ENCODE measurements at regions not wholly inside any gene's neighbourhood (a gene's known extent, or its start where the extent isn't known, plus 50 kb on each side); places are given as distances from the start of the nearest gene placed in this dataset.

GRCh38 chrX:39855748-39856129 is 242.0 kb downstream of the BCOR start:
- intact Hi-C loops (cut with micrococcal nuclease), result no loop called here
- no peaks in the 10 kb centered on the region for H4K20me1 ChIP-seq (ENCODE audit: insufficient read depth)
- H3K9me2 ChIP-seq (ENCODE audit: insufficient read depth), result no peaks in the 10 kb centered on the region
- no peaks in the 10 kb centered on the region for H3K27me3 ChIP-seq (ENCODE audit: insufficient read depth, low read length)
- ChIA-PET POLR2A (no interaction called here), RAD21 (ENCODE audit: low non-redundant PET in 1 of 2, low total read pairs in 2 of 2, uncharacterized antibody in 2 of 2, unreplicated experiment in 2 of 2) (no interaction called here), CTCF (interaction anchor here (1.5 kb wide), 1 partner anchor 16 kb away, joined by 3 read pairs; no protein-coding TSS in a partner anchor)
- H3K79me2 ChIP-seq (ENCODE audit: insufficient read depth, low read length), result no peaks in the 10 kb centered on the region
- H3K9ac ChIP-seq (ENCODE audit: low read length), result no peak overlapping the region; the same call in 1 of the 2 replicates
- H3K27ac ChIP-seq (ENCODE audit: low read depth, low read length), result no peak overlapping the region
- no TSS peak for BruUV-seq (replicated peaks)
- H3K9me3 ChIP-seq (ENCODE audit: control insufficient read depth in 1 of 2, insufficient read depth in 1 of 2, low read depth in 1 of 2, low read length in 2 of 2), result no peaks in the 10 kb centered on the region
- H2AFZ ChIP-seq (ENCODE audit: low read depth, low read length, poor library complexity, severe bottlenecking), result no peak overlapping the region
- peak overlapping the region; percentile 74 for H3K4me2 ChIP-seq (ENCODE audit: low read length)
- peak; percentile 19 for DNase-seq (ENCODE audit: low read depth, low spot score)
- peak; percentile 84 for ATAC-seq
- peaks cover 20 to 36% of the 10 kb centered on the region in 2 experiments for H3K4me1 ChIP-seq (ENCODE audit: control insufficient read depth in 1 of 2, insufficient read depth in 2 of 2, low read length in 2 of 2)
- H3K4me3 ChIP-seq (replicated peaks in 1 of 2; ENCODE audit: low read depth in 1 of 2, low read length in 2 of 2), result peak overlapping the region in 1 of 2 experiments; percentile 33; a peak in 2 of 4 replicates
- TF ChIP-seq TCF7L2 (IDR thresholded peaks at IDR 0.05; ENCODE audit: borderline replicate concordance, extremely low read depth, insufficient read depth, insufficient read length) (no peak), ATF3 (IDR thresholded peaks at IDR 0.05) (no peak), ZFX (IDR thresholded peaks at IDR 0.05) (no peak), SRF (IDR thresholded peaks at IDR 0.05; ENCODE audit: low read depth) (peak; percentile 32; the same call in 1 of the 2 replicates), REST (IDR thresholded peaks at IDR 0.05; ENCODE audit: low read depth) (no peak), RAD21 (IDR thresholded peaks at IDR 0.05; ENCODE audit: low read depth) (no peak), CEBPB (IDR thresholded peaks at IDR 0.05; ENCODE audit: low read depth) (no peak), YY1 (IDR thresholded peaks at IDR 0.05; ENCODE audit: extremely low read depth, insufficient replicate concordance, low read depth, low read length) (no peak), ZNF274 (IDR thresholded peaks at IDR 0.05; ENCODE audit: low read depth, low read length) (no peak), POLR2AphosphoS5 (IDR thresholded peaks at IDR 0.05; ENCODE audit: low read depth, low read length) (0 out of 2 replicates have a peak, but pooled peaks have one; percentile 20), SIN3A (IDR thresholded peaks at IDR 0.05; ENCODE audit: low read depth) (no peak), CBX3 (IDR thresholded peaks at IDR 0.05; ENCODE audit: low read depth) (no peak), EGR1 (IDR thresholded peaks at IDR 0.05; ENCODE audit: low read depth) (peak; percentile 85), FOSL1 (IDR thresholded peaks at IDR 0.05; ENCODE audit: low read depth) (peak; percentile 68), SP1 (IDR thresholded peaks at IDR 0.05; ENCODE audit: low read depth) (peak; percentile 47), ELF1 (IDR thresholded peaks at IDR 0.05; ENCODE audit: borderline replicate concordance, low read depth) (no peak), EZH2 (IDR thresholded peaks at IDR 0.05) (no peak), JUND (IDR thresholded peaks at IDR 0.05) (peak; percentile 71), EZH2phosphoT487 (IDR thresholded peaks at IDR 0.05; ENCODE audit: borderline replicate concordance) (no peak), CTCF (IDR thresholded peaks at IDR 0.05 in 2 of 3, conservative IDR thresholded peaks at IDR 0.05 in 1 of 3; ENCODE audit: borderline replicate concordance in 1 of 3, insufficient read depth in 1 of 3, low read depth in 2 of 3, low read length in 2 of 3) (no peak), POLR2A (IDR thresholded peaks at IDR 0.05; ENCODE audit: borderline replicate concordance, extremely low read depth, insufficient read depth, insufficient read length) (no peak)
- TF ChIP-seq, protein P1, sequence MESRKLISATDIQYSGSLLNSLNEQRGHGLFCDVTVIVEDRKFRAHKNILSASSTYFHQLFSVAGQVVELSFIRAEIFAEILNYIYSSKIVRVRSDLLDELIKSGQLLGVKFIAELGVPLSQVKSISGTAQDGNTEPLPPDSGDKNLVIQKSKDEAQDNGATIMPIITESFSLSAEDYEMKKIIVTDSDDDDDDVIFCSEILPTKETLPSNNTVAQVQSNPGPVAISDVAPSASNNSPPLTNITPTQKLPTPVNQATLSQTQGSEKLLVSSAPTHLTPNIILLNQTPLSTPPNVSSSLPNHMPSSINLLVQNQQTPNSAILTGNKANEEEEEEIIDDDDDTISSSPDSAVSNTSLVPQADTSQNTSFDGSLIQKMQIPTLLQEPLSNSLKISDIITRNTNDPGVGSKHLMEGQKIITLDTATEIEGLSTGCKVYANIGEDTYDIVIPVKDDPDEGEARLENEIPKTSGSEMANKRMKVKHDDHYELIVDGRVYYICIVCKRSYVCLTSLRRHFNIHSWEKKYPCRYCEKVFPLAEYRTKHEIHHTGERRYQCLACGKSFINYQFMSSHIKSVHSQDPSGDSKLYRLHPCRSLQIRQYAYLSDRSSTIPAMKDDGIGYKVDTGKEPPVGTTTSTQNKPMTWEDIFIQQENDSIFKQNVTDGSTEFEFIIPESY (IDR thresholded peaks at IDR 0.05; ENCODE audit: extremely low read depth, insufficient replicate concordance, low read length), result no peak
- no peaks in the 10 kb centered on the region for H3K36me3 ChIP-seq (ENCODE audit: control insufficient read depth in 1 of 2, insufficient read depth in 2 of 2, low read length in 2 of 2)

All from HCT116 (cell line).